ENCODE measurements at regions not wholly inside any gene's neighbourhood (a gene's known extent, or its start where the extent isn't known, plus 50 kb on each side); places are given as distances from the start of the nearest gene placed in this dataset.

DNA sequence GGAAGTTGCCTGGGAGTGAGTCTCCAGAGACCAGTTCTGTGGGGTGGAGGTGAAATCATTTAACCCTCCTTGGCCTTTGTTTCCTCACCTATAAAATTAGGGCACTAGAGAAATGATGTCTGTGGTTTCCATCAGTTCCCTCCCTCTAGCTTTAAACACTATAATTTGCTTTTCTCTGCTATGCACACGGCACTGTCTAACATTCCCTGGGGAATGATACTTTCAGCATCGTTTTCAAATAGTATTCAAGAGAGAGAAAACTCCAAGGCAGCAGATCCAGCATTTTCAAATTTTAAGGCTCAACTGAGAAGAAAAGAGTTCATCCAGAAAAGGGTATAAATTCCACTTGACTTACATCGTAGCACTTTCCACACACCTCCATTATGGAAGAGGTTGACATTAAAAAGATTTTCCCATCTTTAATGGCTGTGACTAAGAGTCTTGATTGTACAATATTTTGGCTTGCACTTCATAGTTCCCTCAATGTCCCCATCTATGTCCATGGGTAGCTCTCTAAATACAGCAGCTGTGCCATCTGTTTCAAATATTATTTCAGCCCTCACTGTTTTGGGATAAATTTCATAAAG, 137.7 kb upstream of the ZPLD1 start:
- peaks cover 14% of the 10 kb centered on the region for H3K9me3 ChIP-seq (ENCODE audit: control insufficient read depth, low read length)
- no peaks in the 10 kb centered on the region for H3K36me3 ChIP-seq (ENCODE audit: control insufficient read depth, insufficient read depth, low read length)
- peaks cover 6% of the 10 kb centered on the region for H3K4me1 ChIP-seq (ENCODE audit: control insufficient read depth, insufficient read depth, low read length)
- TF ChIP-seq, protein P1, sequence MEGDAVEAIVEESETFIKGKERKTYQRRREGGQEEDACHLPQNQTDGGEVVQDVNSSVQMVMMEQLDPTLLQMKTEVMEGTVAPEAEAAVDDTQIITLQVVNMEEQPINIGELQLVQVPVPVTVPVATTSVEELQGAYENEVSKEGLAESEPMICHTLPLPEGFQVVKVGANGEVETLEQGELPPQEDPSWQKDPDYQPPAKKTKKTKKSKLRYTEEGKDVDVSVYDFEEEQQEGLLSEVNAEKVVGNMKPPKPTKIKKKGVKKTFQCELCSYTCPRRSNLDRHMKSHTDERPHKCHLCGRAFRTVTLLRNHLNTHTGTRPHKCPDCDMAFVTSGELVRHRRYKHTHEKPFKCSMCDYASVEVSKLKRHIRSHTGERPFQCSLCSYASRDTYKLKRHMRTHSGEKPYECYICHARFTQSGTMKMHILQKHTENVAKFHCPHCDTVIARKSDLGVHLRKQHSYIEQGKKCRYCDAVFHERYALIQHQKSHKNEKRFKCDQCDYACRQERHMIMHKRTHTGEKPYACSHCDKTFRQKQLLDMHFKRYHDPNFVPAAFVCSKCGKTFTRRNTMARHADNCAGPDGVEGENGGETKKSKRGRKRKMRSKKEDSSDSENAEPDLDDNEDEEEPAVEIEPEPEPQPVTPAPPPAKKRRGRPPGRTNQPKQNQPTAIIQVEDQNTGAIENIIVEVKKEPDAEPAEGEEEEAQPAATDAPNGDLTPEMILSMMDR (conservative IDR thresholded peaks at IDR 0.05) = no peak
- no peak overlapping the region for H3K4me3 Mint-ChIP-seq
- H3K27me3 ChIP-seq (ENCODE audit: control insufficient read depth, insufficient read depth, low read length, poor library complexity, severe bottlenecking) = no peaks in the 10 kb centered on the region
- no peaks in the 10 kb centered on the region for H3K27me3 Mint-ChIP-seq (ENCODE audit: insufficient read depth)
- peaks cover 24% of the 10 kb centered on the region for H3K9me3 Mint-ChIP-seq
- no peak overlapping the region for H3K27ac Mint-ChIP-seq
- peaks cover 11% of the 10 kb centered on the region for H3K4me1 Mint-ChIP-seq
- no peak overlapping the region for H3K4me3 ChIP-seq (ENCODE audit: low read length)
- DNase-seq = no peak
- H3K27ac ChIP-seq (ENCODE audit: low read depth, low read length) = no peak overlapping the region
- 96% methylated on average over 2 to 3 of the region's 3 CpGs for WGBS, 2 experiments (ENCODE audit: insufficient coverage in 1 of 2, insufficient read length in 1 of 2)
- no peak overlapping the region for H3K9ac ChIP-seq (ENCODE audit: extremely low read depth, low read length, poor library complexity, severe bottlenecking)
- peaks cover 5% of the 10 kb centered on the region for H3K36me3 Mint-ChIP-seq (ENCODE audit: low read depth)

DNA sequence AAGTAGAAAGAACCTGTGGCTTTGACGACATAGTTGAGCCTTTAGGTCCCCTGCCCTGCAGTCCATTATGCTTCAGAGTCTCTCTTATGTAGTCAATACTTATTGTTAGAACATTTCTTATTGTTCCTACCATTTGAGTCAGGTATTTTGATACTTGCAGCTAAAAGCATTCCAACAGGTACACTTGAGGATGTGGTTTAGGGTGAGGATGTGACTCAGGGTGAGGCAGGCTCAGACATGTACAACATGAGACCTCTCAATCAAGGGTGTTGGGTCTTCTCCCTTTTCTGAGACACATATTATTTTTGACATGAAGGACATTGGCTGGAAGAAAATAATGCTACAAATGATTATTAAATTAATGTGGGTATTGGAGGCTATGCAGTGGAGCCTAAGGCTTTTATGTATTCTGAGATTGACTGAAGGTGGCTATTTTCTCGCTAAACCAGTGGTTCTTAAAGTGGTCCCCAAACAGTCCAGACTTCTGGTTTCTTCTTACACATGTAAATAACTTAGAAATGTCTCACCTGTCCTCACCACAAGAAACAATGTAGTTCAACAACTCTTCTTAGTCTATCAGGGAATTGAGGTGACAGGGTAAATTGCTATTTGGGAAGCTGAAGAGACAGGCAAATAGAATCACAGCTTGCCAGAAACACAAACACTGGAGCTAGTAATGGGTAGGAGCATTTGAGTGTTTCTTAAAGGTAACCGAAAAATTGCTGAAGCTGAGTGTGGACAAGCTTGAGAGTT, 135.5 kb upstream of the ZPLD1 start:
- DNase-seq = no peak
- H3K27ac Mint-ChIP-seq = no peak overlapping the region
- no peaks in the 10 kb centered on the region for H3K27me3 Mint-ChIP-seq (ENCODE audit: insufficient read depth)
- TF ChIP-seq, protein P1 (conservative IDR thresholded peaks at IDR 0.05) = no peak
- H3K4me3 Mint-ChIP-seq = no peak overlapping the region
- Histone ChIP-seq H3K36me3 (ENCODE audit: control insufficient read depth, insufficient read depth, low read length) (no peaks in the 10 kb centered on the region), H3K4me1 (ENCODE audit: control insufficient read depth, insufficient read depth, low read length) (peaks cover 6% of the 10 kb centered on the region), H3K4me3 (ENCODE audit: low read length) (no peak overlapping the region), H3K27me3 (ENCODE audit: control insufficient read depth, insufficient read depth, low read length, poor library complexity, severe bottlenecking) (no peaks in the 10 kb centered on the region), H3K9me3 (ENCODE audit: control insufficient read depth, low read length) (no peaks in the 10 kb centered on the region), H3K9ac (ENCODE audit: extremely low read depth, low read length, poor library complexity, severe bottlenecking) (no peak overlapping the region), H3K27ac (ENCODE audit: low read depth, low read length) (no peak overlapping the region)
- no peaks in the 10 kb centered on the region for H3K36me3 Mint-ChIP-seq (ENCODE audit: low read depth)
- WGBS, 2 experiments (ENCODE audit: insufficient coverage in 1 of 2, insufficient read length in 1 of 2) = 92 to 100% methylated on average over 2 to 3 of the region's 3 CpGs
- H3K9me3 Mint-ChIP-seq = peaks cover 9% of the 10 kb centered on the region
- peaks cover 14% of the 10 kb centered on the region for H3K4me1 Mint-ChIP-seq

DNA sequence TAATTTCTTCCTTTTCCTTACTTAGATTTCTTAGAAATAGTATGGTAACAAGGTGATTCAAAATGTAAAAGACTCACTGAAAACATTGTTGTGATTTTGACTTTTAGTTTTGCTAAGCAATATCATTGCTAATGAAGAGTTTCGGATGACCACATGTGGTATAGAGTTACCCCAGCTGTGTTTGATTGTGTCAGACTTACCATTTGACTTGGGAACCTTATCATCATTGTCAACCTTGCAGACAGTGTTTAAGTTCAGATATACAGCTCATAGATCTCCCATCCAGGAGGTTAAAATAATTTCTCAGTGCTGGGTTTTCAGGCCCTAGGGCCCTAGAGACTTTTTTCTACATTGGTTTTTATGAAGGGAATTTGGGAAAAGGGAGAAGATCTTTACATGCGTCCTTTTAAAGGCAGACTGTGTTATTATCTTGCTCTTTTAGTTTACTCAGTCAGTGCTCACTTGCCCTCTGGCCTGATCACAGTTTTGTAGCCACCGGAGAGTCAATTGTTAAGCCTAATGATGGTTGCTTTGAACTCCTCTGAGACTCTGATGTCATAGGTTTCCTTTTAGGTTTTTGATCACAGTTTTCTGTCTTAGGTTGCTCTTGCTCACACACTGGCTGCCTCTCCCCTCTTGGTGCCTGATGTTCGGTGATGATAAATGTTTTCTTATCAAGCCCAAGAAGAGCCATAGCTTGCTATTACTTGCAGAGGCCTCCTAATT, 133.5 kb upstream of the ZPLD1 start:
- Histone ChIP-seq H3K27me3 (ENCODE audit: control insufficient read depth, insufficient read depth, low read length, poor library complexity, severe bottlenecking) (no peaks in the 10 kb centered on the region), H3K4me1 (ENCODE audit: control insufficient read depth, insufficient read depth, low read length) (peaks cover 6% of the 10 kb centered on the region), H3K27ac (ENCODE audit: low read depth, low read length) (no peak overlapping the region), H3K4me3 (ENCODE audit: low read length) (peak overlapping the region; percentile 32), H3K9me3 (ENCODE audit: control insufficient read depth, low read length) (no peaks in the 10 kb centered on the region), H3K9ac (ENCODE audit: extremely low read depth, low read length, poor library complexity, severe bottlenecking) (no peak overlapping the region), H3K36me3 (ENCODE audit: control insufficient read depth, insufficient read depth, low read length) (no peaks in the 10 kb centered on the region)
- TF ChIP-seq, protein P1 (conservative IDR thresholded peaks at IDR 0.05) = no peak
- no peaks in the 10 kb centered on the region for H3K27me3 Mint-ChIP-seq (ENCODE audit: insufficient read depth)
- 79 to 89% methylated on average over 3 to 4 of the region's 4 CpGs for WGBS, 2 experiments (ENCODE audit: insufficient coverage in 1 of 2, insufficient read length in 1 of 2)
- H3K9me3 Mint-ChIP-seq = no peaks in the 10 kb centered on the region
- H3K4me3 Mint-ChIP-seq = no peak overlapping the region
- H3K4me1 Mint-ChIP-seq = peaks cover 14% of the 10 kb centered on the region
- DNase-seq = no peak
- no peaks in the 10 kb centered on the region for H3K36me3 Mint-ChIP-seq (ENCODE audit: low read depth)
- H3K27ac Mint-ChIP-seq = peak overlapping the region; percentile 7

Data from endodermal cell (in vitro differentiated cells).